WTC11 (cell line): ENCODE measurements at regions not wholly inside any gene's neighbourhood (a gene's known extent, or its start where the extent isn't known, plus 50 kb on each side); places are given as distances from the start of the nearest gene placed in this dataset.

ENCODE experiments used
- ATAC-seq: fragments of 200-7000 bp; cut with Tn5 transposase; 2 replicates; pipeline ENCODE4 v1.10.0; 2021; ENCODE audit warnings: mild to moderate bottlenecking, moderate library complexity
- CTCF ChIA-PET: fragments of 300-600 bp; sonication (Branson Sonifier 250); formaldehyde crosslinking; loops from one replicate; lab custom pipeline; 2021; ENCODE audit warnings: antibody characterized with exemption; lab: Charles Lee
- POLR2A ChIA-PET: fragments of 350-600 bp; sonication (Branson Sonifier 250); formaldehyde crosslinking; loops from one replicate; lab custom pipeline; 2021; ENCODE audit warnings: antibody characterized with exemption; lab: Charles Lee
- DNase-seq: peaks from one replicate; pipeline ENCODE4 v3.0.0; 2021; ENCODE audit warnings: low spot score
- H3K27ac Mint-ChIP-seq: 2 replicates; pipeline ENCODE4 v1.8.0; 2021; ENCODE audit warnings: mixed read lengths
- H3K27me3 Mint-ChIP-seq: 2 replicates; pipeline ENCODE4 v1.8.0; 2021; ENCODE audit warnings: low read depth, mild to moderate bottlenecking, moderate library complexity, mixed read lengths
- H3K36me3 Mint-ChIP-seq: 2 replicates; pipeline ENCODE4 v1.8.0; 2021; ENCODE audit warnings: mixed read lengths
- H3K4me1 Mint-ChIP-seq: 2 replicates; pipeline ENCODE4 v1.8.0; 2022; ENCODE audit warnings: mixed read lengths
- H3K4me3 Mint-ChIP-seq: 2 replicates; pipeline ENCODE4 v1.8.0; 2021; ENCODE audit warnings: mild to moderate bottlenecking, moderate library complexity, mixed read lengths
- H3K9me3 Mint-ChIP-seq: 2 replicates; pipeline ENCODE4 v1.8.0; 2021; ENCODE audit warnings: mixed read lengths
- AFF4 ChIP-seq: sonication (generic); formaldehyde crosslinking; IDR thresholded peaks from 2 replicates; pipeline ENCODE4 v1.8.1; 2023; ENCODE audit warnings: mild to moderate bottlenecking, missing genetic modification reagents, borderline replicate concordance
- ATF1 ChIP-seq: sonication (generic); formaldehyde crosslinking; IDR thresholded peaks from 2 replicates; pipeline ENCODE4 v1.8.1; 2023; ENCODE audit warnings: mild to moderate bottlenecking, moderate library complexity, missing genetic modification reagents
- ATF3 ChIP-seq: sonication (generic); formaldehyde crosslinking; conservative IDR thresholded peaks from 2 replicates; pipeline ENCODE4 v1.8.1; 2022; ENCODE audit warnings: mild to moderate bottlenecking, missing genetic modification reagents
- CDX4 ChIP-seq: fragments of 250-450 bp; sonication (Bioruptor Pico); IDR thresholded peaks from 2 replicates; pipeline ENCODE4 v1.9.0; 2021; ENCODE audit warnings: moderate library complexity, mild to moderate bottlenecking, inconsistent platforms, borderline replicate concordance
- CREM ChIP-seq: sonication (generic); formaldehyde crosslinking; IDR thresholded peaks from 2 replicates; pipeline ENCODE4 v1.8.1; 2022; ENCODE audit warnings: mild to moderate bottlenecking, missing genetic modification reagents, moderate library complexity
- CTCF ChIP-seq: fragments of 200-600 bp; IDR thresholded peaks from 2 replicates; pipeline ENCODE4 v1.8.0; 2022; ENCODE audit warnings: antibody characterized with exemption
- E2F5 ChIP-seq: sonication (generic); formaldehyde crosslinking; IDR thresholded peaks from 2 replicates; pipeline ENCODE4 v1.8.1; 2022; ENCODE audit warnings: mild to moderate bottlenecking, moderate library complexity, missing genetic modification reagents
- ESRRA ChIP-seq: sonication (generic); formaldehyde crosslinking; IDR thresholded peaks from 2 replicates; pipeline ENCODE4 v1.8.1; 2022; ENCODE audit warnings: mild to moderate bottlenecking, missing genetic modification reagents, borderline replicate concordance
- FOXP4 ChIP-seq: sonication (generic); formaldehyde crosslinking; IDR thresholded peaks from 2 replicates; pipeline ENCODE4 v1.8.0; 2022; ENCODE audit warnings: mild to moderate bottlenecking, missing genetic modification reagents
- OVOL2 ChIP-seq: fragments of 250-450 bp; sonication (Bioruptor Pico); IDR thresholded peaks from 2 replicates; pipeline ENCODE4 v1.9.0; 2021; ENCODE audit warnings: mild to moderate bottlenecking, borderline replicate concordance
- PREB ChIP-seq: sonication (generic); formaldehyde crosslinking; IDR thresholded peaks from 2 replicates; pipeline ENCODE4 v1.8.1; 2022; ENCODE audit warnings: mild to moderate bottlenecking, missing genetic modification reagents, moderate library complexity, borderline replicate concordance
- PRRX2 ChIP-seq: fragments of 250-450 bp; sonication (Bioruptor Pico); IDR thresholded peaks from 2 replicates; pipeline ENCODE4 v1.8.0; 2021; ENCODE audit warnings: mild to moderate bottlenecking
- ZBTB43 ChIP-seq: sonication (generic); formaldehyde crosslinking; IDR thresholded peaks from 2 replicates; pipeline ENCODE4 v1.8.1; 2023; ENCODE audit warnings: mild to moderate bottlenecking, missing genetic modification reagents
- ZNF232 ChIP-seq: sonication (generic); formaldehyde crosslinking; IDR thresholded peaks from 2 replicates; pipeline ENCODE4 v1.8.0; 2022; ENCODE audit warnings: mild to moderate bottlenecking, missing genetic modification reagents
- ZNF281 ChIP-seq: sonication (generic); formaldehyde crosslinking; IDR thresholded peaks from 2 replicates; pipeline ENCODE4 v1.8.0; 2023; ENCODE audit warnings: mild to moderate bottlenecking, missing genetic modification reagents
- ZNF416 ChIP-seq: fragments of 250-450 bp; sonication (Bioruptor Pico); IDR thresholded peaks from 2 replicates; pipeline ENCODE4 v1.9.0; 2021; ENCODE audit warnings: mild to moderate bottlenecking, inconsistent platforms
- ZNF423 ChIP-seq: fragments of 250-450 bp; sonication (Bioruptor Pico); IDR thresholded peaks from 2 replicates; pipeline ENCODE4 v2.1.2; 2022; ENCODE audit warnings: mild to moderate bottlenecking, moderate library complexity
- ZNF512 ChIP-seq: sonication (generic); formaldehyde crosslinking; IDR thresholded peaks from 2 replicates; pipeline ENCODE4 v1.8.1; 2022; ENCODE audit warnings: missing genetic modification reagents, borderline replicate concordance

- no peak for TF ChIP-seq PREB (CRISPR knock-in tag)
- no peak for TF ChIP-seq AFF4
- TF ChIP-seq ZNF232 (CRISPR knock-in tag), result no peak
These were observed 431.7 kb downstream of the SLITRK1 start (continued) for GRCh38 chr13:83450591-83450990.

- ChIA-PET CTCF (no interaction called here), POLR2A (no interaction called here)
- no peak for DNase-seq
- Mint-ChIP-seq H3K27ac (peak overlapping the region; percentile 88), H3K27me3 (no peaks in the 10 kb centered on the region), H3K4me3 (no peak overlapping the region), H3K9me3 (peaks cover 11% of the 10 kb centered on the region), H3K4me1 (peaks cover 10% of the 10 kb centered on the region), H3K36me3 (no peaks in the 10 kb centered on the region)
- peak; percentile 32 for ATAC-seq
- TF ChIP-seq ZNF281 (CRISPR knock-in tag) (no peak), CTCF (no peak), PRRX2 (CRISPR knock-in tag) (no peak), E2F5 (CRISPR knock-in tag) (no peak), ZBTB43 (CRISPR knock-in tag) (no peak), ZNF416 (CRISPR knock-in tag) (no peak), ZNF423 (CRISPR knock-in tag) (no peak), ATF3 (no peak), FOXP4 (no peak), ATF1 (CRISPR knock-in tag) (no peak), ESRRA (CRISPR knock-in tag) (no peak), OVOL2 (no peak), ZNF512 (CRISPR knock-in tag) (no peak), CREM (no peak), CDX4 (CRISPR knock-in tag) (no peak)
These were observed 432.4 kb downstream of the SLITRK1 start for GRCh38 chr13:83449668-83450395.
